ENCODE measurements at regions not wholly inside any gene's neighbourhood (a gene's known extent, or its start where the extent isn't known, plus 50 kb on each side); places are given as distances from the start of the nearest gene placed in this dataset.

DNA sequence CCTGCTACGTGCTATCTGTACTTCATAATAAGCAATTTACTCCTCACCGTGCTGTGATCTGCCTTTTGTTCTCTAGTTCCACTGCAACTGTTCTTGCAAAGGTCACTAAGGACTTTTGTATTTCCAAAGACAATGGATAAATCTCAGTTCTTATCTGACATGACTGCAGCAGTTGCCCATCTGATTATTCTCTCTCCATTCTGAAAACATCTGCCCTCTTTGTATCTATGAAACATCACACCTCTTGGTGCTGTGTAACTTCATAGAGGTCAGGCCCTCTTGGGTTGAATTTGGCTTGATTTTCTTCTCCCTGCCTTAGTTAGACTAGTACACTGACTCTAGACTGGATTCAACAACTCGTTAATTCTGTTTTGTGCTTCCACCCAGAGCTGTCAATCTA is 319.6 kb downstream of the BTG1 start:
- H3K4me2 ChIP-seq (ENCODE audit: low read length), result no peak overlapping the region
- H3K4me3 ChIP-seq (ENCODE audit: low read depth, low read length, poor library complexity, severe bottlenecking), result no peak overlapping the region
- POLR2A ChIA-PET, result no interaction called here
- no peaks in the 10 kb centered on the region for H3K9me2 ChIP-seq (ENCODE audit: insufficient read depth, low read length)
- no peaks in the 10 kb centered on the region for H3K4me1 ChIP-seq (ENCODE audit: insufficient read depth, low read length, poor library complexity, severe bottlenecking)
- DNase-seq (ENCODE audit: low spot score), result no peak
- H2AFZ ChIP-seq (ENCODE audit: low read length), result no peak overlapping the region
- H4K20me1 ChIP-seq (ENCODE audit: insufficient read depth, low read length), result no peaks in the 10 kb centered on the region
- no peaks in the 10 kb centered on the region for H3K36me3 ChIP-seq (ENCODE audit: insufficient read depth, low read length)
- CTCF ChIA-PET (ENCODE audit: unreplicated experiment), result no interaction called here
- H3K27ac ChIP-seq (ENCODE audit: low read depth, low read length, poor library complexity, severe bottlenecking), result no peak overlapping the region
- BruUV-seq (replicated peaks), result no TSS peak
- no peaks in the 10 kb centered on the region for H3K9me3 ChIP-seq (ENCODE audit: low read length)
- no peaks in the 10 kb centered on the region for H3K79me2 ChIP-seq (ENCODE audit: insufficient read depth, low read depth, low read length)
- TF ChIP-seq EZH2phosphoT487 (IDR thresholded peaks at IDR 0.05; ENCODE audit: borderline replicate concordance, low read depth, low read length), result no peak
- TF ChIP-seq, protein P1, sequence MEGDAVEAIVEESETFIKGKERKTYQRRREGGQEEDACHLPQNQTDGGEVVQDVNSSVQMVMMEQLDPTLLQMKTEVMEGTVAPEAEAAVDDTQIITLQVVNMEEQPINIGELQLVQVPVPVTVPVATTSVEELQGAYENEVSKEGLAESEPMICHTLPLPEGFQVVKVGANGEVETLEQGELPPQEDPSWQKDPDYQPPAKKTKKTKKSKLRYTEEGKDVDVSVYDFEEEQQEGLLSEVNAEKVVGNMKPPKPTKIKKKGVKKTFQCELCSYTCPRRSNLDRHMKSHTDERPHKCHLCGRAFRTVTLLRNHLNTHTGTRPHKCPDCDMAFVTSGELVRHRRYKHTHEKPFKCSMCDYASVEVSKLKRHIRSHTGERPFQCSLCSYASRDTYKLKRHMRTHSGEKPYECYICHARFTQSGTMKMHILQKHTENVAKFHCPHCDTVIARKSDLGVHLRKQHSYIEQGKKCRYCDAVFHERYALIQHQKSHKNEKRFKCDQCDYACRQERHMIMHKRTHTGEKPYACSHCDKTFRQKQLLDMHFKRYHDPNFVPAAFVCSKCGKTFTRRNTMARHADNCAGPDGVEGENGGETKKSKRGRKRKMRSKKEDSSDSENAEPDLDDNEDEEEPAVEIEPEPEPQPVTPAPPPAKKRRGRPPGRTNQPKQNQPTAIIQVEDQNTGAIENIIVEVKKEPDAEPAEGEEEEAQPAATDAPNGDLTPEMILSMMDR (conservative IDR thresholded peaks at IDR 0.05; ENCODE audit: low read length), result no peak
- intact Hi-C loops (cut with micrococcal nuclease; ENCODE audit: unreplicated experiment), result no loop called here

- Histone ChIP-seq H3K36me3 (ENCODE audit: insufficient read depth, low read length) (no peaks in the 10 kb centered on the region), H3K79me2 (ENCODE audit: insufficient read depth, low read depth, low read length) (no peaks in the 10 kb centered on the region), H3K4me1 (ENCODE audit: insufficient read depth, low read length, poor library complexity, severe bottlenecking) (no peaks in the 10 kb centered on the region), H2AFZ (ENCODE audit: low read length) (no peak overlapping the region), H3K4me2 (ENCODE audit: low read length) (no peak overlapping the region), H3K9me3 (ENCODE audit: low read length) (no peaks in the 10 kb centered on the region), H3K9me2 (ENCODE audit: insufficient read depth, low read length) (no peaks in the 10 kb centered on the region), H4K20me1 (ENCODE audit: insufficient read depth, low read length) (no peaks in the 10 kb centered on the region), H3K27ac (ENCODE audit: low read depth, low read length, poor library complexity, severe bottlenecking) (no peak overlapping the region), H3K4me3 (ENCODE audit: low read depth, low read length, poor library complexity, severe bottlenecking) (no peak overlapping the region)
- CTCF ChIA-PET (ENCODE audit: unreplicated experiment), result no interaction called here
- no peak for DNase-seq (ENCODE audit: low spot score)
- POLR2A ChIA-PET, result interaction anchor here (0.6 kb wide), 1 partner anchor 13 kb away, joined by 3 read pairs; no protein-coding TSS in a partner anchor
- BruUV-seq (replicated peaks), result no TSS peak
- intact Hi-C loops (cut with micrococcal nuclease; ENCODE audit: unreplicated experiment), result no loop called here
- TF ChIP-seq, protein P1 (conservative IDR thresholded peaks at IDR 0.05; ENCODE audit: low read length), result no peak
- TF ChIP-seq EZH2phosphoT487 (IDR thresholded peaks at IDR 0.05; ENCODE audit: borderline replicate concordance, low read depth, low read length), result no peak
These were observed 320.7 kb downstream of the BTG1 start for GRCh38 chr12:91824991-91825390.

- POLR2A ChIA-PET, result interaction anchor here (0.7 to 1.4 kb wide), 3 partner anchors 23 to 327 kb away, joined by 3 read pairs; partner anchors contain the start of gene BTG1
These were observed 326.6 kb downstream of the BTG1 start for GRCh38 chr12:91819132-91819447.

More at GRCh38 chr12:91819132-91819447, 326.6 kb downstream of the BTG1 start:
- no peak for DNase-seq (ENCODE audit: low spot score)
- Histone ChIP-seq H3K36me3 (ENCODE audit: insufficient read depth, low read length) (no peaks in the 10 kb centered on the region), H3K4me2 (ENCODE audit: low read length) (no peak overlapping the region), H4K20me1 (ENCODE audit: insufficient read depth, low read length) (no peaks in the 10 kb centered on the region), H3K9me3 (ENCODE audit: low read length) (no peaks in the 10 kb centered on the region), H3K79me2 (ENCODE audit: insufficient read depth, low read depth, low read length) (no peaks in the 10 kb centered on the region), H3K4me3 (ENCODE audit: low read depth, low read length, poor library complexity, severe bottlenecking) (no peak overlapping the region), H2AFZ (ENCODE audit: low read length) (no peak overlapping the region), H3K4me1 (ENCODE audit: insufficient read depth, low read length, poor library complexity, severe bottlenecking) (no peaks in the 10 kb centered on the region), H3K9me2 (ENCODE audit: insufficient read depth, low read length) (no peaks in the 10 kb centered on the region), H3K27ac (ENCODE audit: low read depth, low read length, poor library complexity, severe bottlenecking) (no peak overlapping the region)
- intact Hi-C loops (cut with micrococcal nuclease; ENCODE audit: unreplicated experiment), result no loop called here
- CTCF ChIA-PET (ENCODE audit: unreplicated experiment), result no interaction called here
- BruUV-seq (replicated peaks), result no TSS peak
- TF ChIP-seq, protein P1 (conservative IDR thresholded peaks at IDR 0.05; ENCODE audit: low read length), result no peak
- no peak for TF ChIP-seq EZH2phosphoT487 (IDR thresholded peaks at IDR 0.05; ENCODE audit: borderline replicate concordance, low read depth, low read length)
